ENCODE measurements at regions not wholly inside any gene's neighbourhood (a gene's known extent, or its start where the extent isn't known, plus 50 kb on each side); places are given as distances from the start of the nearest gene placed in this dataset.

GRCh38 chr2:198966269-198966668 lies 491.5 kb downstream of the SATB2 start:
- no peaks in the 10 kb centered on the region for H3K27me3 ChIP-seq (ENCODE audit: control insufficient read depth, insufficient read depth, low read length)
- H3K9ac ChIP-seq (ENCODE audit: low read depth, low read length) = no peak overlapping the region
- H3K4me1 ChIP-seq (ENCODE audit: control insufficient read depth, insufficient read depth, low read length) = no peaks in the 10 kb centered on the region

GRCh38 chr2:198961547-198961946 lies 496.2 kb downstream of the SATB2 start:
- Histone ChIP-seq H3K4me3 (ENCODE audit: low read length) (no peak overlapping the region), H3K36me3 (ENCODE audit: insufficient read depth, low read length) (no peaks in the 10 kb centered on the region), H3K9ac (ENCODE audit: low read depth, low read length) (no peak overlapping the region), H3K4me2 (ENCODE audit: low read length) (no peak overlapping the region), H3K4me1 (ENCODE audit: control insufficient read depth, insufficient read depth, low read length) (no peaks in the 10 kb centered on the region), H3K27me3 (ENCODE audit: control insufficient read depth, insufficient read depth, low read length) (no peaks in the 10 kb centered on the region), H3K9me3 (replicated peaks; ENCODE audit: low read length) (no peaks in the 10 kb centered on the region)

More at GRCh38 chr2:198966269-198966668, 491.5 kb downstream of the SATB2 start:
- no peaks in the 10 kb centered on the region for H3K9me3 ChIP-seq (replicated peaks; ENCODE audit: low read length)
- H3K4me3 ChIP-seq (ENCODE audit: low read length) = no peak overlapping the region
- no peak overlapping the region for H3K4me2 ChIP-seq (ENCODE audit: low read length)
- H3K36me3 ChIP-seq (ENCODE audit: insufficient read depth, low read length) = no peaks in the 10 kb centered on the region

GRCh38 chr2:198957181-198957580 lies 500.6 kb downstream of the SATB2 start:
- H3K4me3 ChIP-seq (ENCODE audit: low read length) = no peak overlapping the region
- H3K4me2 ChIP-seq (ENCODE audit: low read length) = no peak overlapping the region
- no peaks in the 10 kb centered on the region for H3K4me1 ChIP-seq (ENCODE audit: control insufficient read depth, insufficient read depth, low read length)
- no peaks in the 10 kb centered on the region for H3K27me3 ChIP-seq (ENCODE audit: control insufficient read depth, insufficient read depth, low read length)
- no peak overlapping the region for H3K9ac ChIP-seq (ENCODE audit: low read depth, low read length)
- no peaks in the 10 kb centered on the region for H3K36me3 ChIP-seq (ENCODE audit: insufficient read depth, low read length)
- H3K9me3 ChIP-seq (replicated peaks; ENCODE audit: low read length) = no peaks in the 10 kb centered on the region

GRCh38 chr2:198953328-198953727 lies 504.4 kb downstream of the SATB2 start:
- Histone ChIP-seq H3K4me3 (ENCODE audit: low read length) (no peak overlapping the region), H3K4me2 (ENCODE audit: low read length) (no peak overlapping the region), H3K9me3 (replicated peaks; ENCODE audit: low read length) (no peaks in the 10 kb centered on the region), H3K9ac (ENCODE audit: low read depth, low read length) (no peak overlapping the region), H3K36me3 (ENCODE audit: insufficient read depth, low read length) (no peaks in the 10 kb centered on the region), H3K27me3 (ENCODE audit: control insufficient read depth, insufficient read depth, low read length) (no peaks in the 10 kb centered on the region), H3K4me1 (ENCODE audit: control insufficient read depth, insufficient read depth, low read length) (no peaks in the 10 kb centered on the region)

- Histone ChIP-seq H3K4me3 (ENCODE audit: low read length) (no peak overlapping the region), H3K4me2 (ENCODE audit: low read length) (no peak overlapping the region), H3K4me1 (ENCODE audit: control insufficient read depth, insufficient read depth, low read length) (no peaks in the 10 kb centered on the region), H3K27me3 (ENCODE audit: control insufficient read depth, insufficient read depth, low read length) (no peaks in the 10 kb centered on the region), H3K9me3 (replicated peaks; ENCODE audit: low read length) (no peaks in the 10 kb centered on the region), H3K36me3 (ENCODE audit: insufficient read depth, low read length) (no peaks in the 10 kb centered on the region), H3K9ac (ENCODE audit: low read depth, low read length) (no peak overlapping the region)
These were observed 506.9 kb downstream of the SATB2 start for GRCh38 chr2:198950803-198951202.

GRCh38 chr2:198945496-198945895 lies 512.2 kb downstream of the SATB2 start:
- H3K36me3 ChIP-seq (ENCODE audit: insufficient read depth, low read length) = no peaks in the 10 kb centered on the region
- no peak overlapping the region for H3K9ac ChIP-seq (ENCODE audit: low read depth, low read length)
- no peaks in the 10 kb centered on the region for H3K27me3 ChIP-seq (ENCODE audit: control insufficient read depth, insufficient read depth, low read length)
- no peaks in the 10 kb centered on the region for H3K9me3 ChIP-seq (replicated peaks; ENCODE audit: low read length)
- H3K4me3 ChIP-seq (ENCODE audit: low read length) = no peak overlapping the region
- H3K4me2 ChIP-seq (ENCODE audit: low read length) = no peak overlapping the region
- no peaks in the 10 kb centered on the region for H3K4me1 ChIP-seq (ENCODE audit: control insufficient read depth, insufficient read depth, low read length)

GRCh38 chr2:198930170-198930569 lies 527.6 kb downstream of the SATB2 start:
- H3K36me3 ChIP-seq (ENCODE audit: insufficient read depth, low read length) = no peaks in the 10 kb centered on the region
- H3K9ac ChIP-seq (ENCODE audit: low read depth, low read length) = no peak overlapping the region
- H3K4me3 ChIP-seq (ENCODE audit: low read length) = no peak overlapping the region
- H3K4me2 ChIP-seq (ENCODE audit: low read length) = no peak overlapping the region
- no peaks in the 10 kb centered on the region for H3K27me3 ChIP-seq (ENCODE audit: control insufficient read depth, insufficient read depth, low read length)
- H3K9me3 ChIP-seq (replicated peaks; ENCODE audit: low read length) = no peaks in the 10 kb centered on the region
- H3K4me1 ChIP-seq (ENCODE audit: control insufficient read depth, insufficient read depth, low read length) = no peaks in the 10 kb centered on the region

GRCh38 chr2:198928026-198928425 lies 529.7 kb downstream of the SATB2 start:
- H3K4me1 ChIP-seq (ENCODE audit: control insufficient read depth, insufficient read depth, low read length) = no peaks in the 10 kb centered on the region
- no peaks in the 10 kb centered on the region for H3K9me3 ChIP-seq (replicated peaks; ENCODE audit: low read length)
- H3K36me3 ChIP-seq (ENCODE audit: insufficient read depth, low read length) = no peaks in the 10 kb centered on the region
- no peaks in the 10 kb centered on the region for H3K27me3 ChIP-seq (ENCODE audit: control insufficient read depth, insufficient read depth, low read length)
- no peak overlapping the region for H3K4me3 ChIP-seq (ENCODE audit: low read length)
- H3K4me2 ChIP-seq (ENCODE audit: low read length) = no peak overlapping the region
- H3K9ac ChIP-seq (ENCODE audit: low read depth, low read length) = no peak overlapping the region

GRCh38 chr2:198917926-198918720 lies 539.6 kb downstream of the SATB2 start:
- Histone ChIP-seq H3K9me3 (replicated peaks; ENCODE audit: low read length) (no peaks in the 10 kb centered on the region), H3K4me3 (ENCODE audit: low read length) (no peak overlapping the region), H3K9ac (ENCODE audit: low read depth, low read length) (no peak overlapping the region), H3K36me3 (ENCODE audit: insufficient read depth, low read length) (no peaks in the 10 kb centered on the region), H3K4me1 (ENCODE audit: control insufficient read depth, insufficient read depth, low read length) (no peaks in the 10 kb centered on the region), H3K4me2 (ENCODE audit: low read length) (no peak overlapping the region), H3K27me3 (ENCODE audit: control insufficient read depth, insufficient read depth, low read length) (no peaks in the 10 kb centered on the region)

- Histone ChIP-seq H3K27me3 (ENCODE audit: control insufficient read depth, insufficient read depth, low read length) (no peaks in the 10 kb centered on the region), H3K4me2 (ENCODE audit: low read length) (no peak overlapping the region), H3K4me1 (ENCODE audit: control insufficient read depth, insufficient read depth, low read length) (no peaks in the 10 kb centered on the region), H3K9me3 (replicated peaks; ENCODE audit: low read length) (no peaks in the 10 kb centered on the region), H3K36me3 (ENCODE audit: insufficient read depth, low read length) (no peaks in the 10 kb centered on the region), H3K9ac (ENCODE audit: low read depth, low read length) (no peak overlapping the region), H3K4me3 (ENCODE audit: low read length) (no peak overlapping the region)
These were observed 540.5 kb downstream of the SATB2 start for GRCh38 chr2:198917275-198917674.

- no peaks in the 10 kb centered on the region for H3K36me3 ChIP-seq (ENCODE audit: insufficient read depth, low read length)
- no peaks in the 10 kb centered on the region for H3K4me1 ChIP-seq (ENCODE audit: control insufficient read depth, insufficient read depth, low read length)
- H3K9ac ChIP-seq (ENCODE audit: low read depth, low read length) = no peak overlapping the region
- H3K27me3 ChIP-seq (ENCODE audit: control insufficient read depth, insufficient read depth, low read length) = no peaks in the 10 kb centered on the region
- no peak overlapping the region for H3K4me2 ChIP-seq (ENCODE audit: low read length)
- no peaks in the 10 kb centered on the region for H3K9me3 ChIP-seq (replicated peaks; ENCODE audit: low read length)
- no peak overlapping the region for H3K4me3 ChIP-seq (ENCODE audit: low read length)
These were observed 541.1 kb downstream of the SATB2 start for GRCh38 chr2:198916548-198917080.

Data from skeletal muscle satellite cell (primary cell).